C4-2B (cell line): ENCODE measurements at regions not wholly inside any gene's neighbourhood (a gene's known extent, or its start where the extent isn't known, plus 50 kb on each side); places are given as distances from the start of the nearest gene placed in this dataset.
"Not testable (repeated sequence)": the region's sequence is repeated elsewhere in the genome, so short reads cannot be mapped to it uniquely, and the experiment has no call there.

Source experiments
- H3K27ac ChIP-seq: fragments of 450-650 bp; 2 replicates; pipeline ENCODE4 v1.5.1; 2017
- ZFX ChIP-seq: fragments of 450-650 bp; IDR thresholded peaks from 2 replicates; pipeline ENCODE4 v1.6.1; 2017
- TF ChIP-seq, protein P1 (sequence below): fragments of 450-650 bp; conservative IDR thresholded peaks from 2 replicates; pipeline ENCODE4 v1.5.1; 2017; ENCODE audit warnings: mild to moderate bottlenecking

DNA sequence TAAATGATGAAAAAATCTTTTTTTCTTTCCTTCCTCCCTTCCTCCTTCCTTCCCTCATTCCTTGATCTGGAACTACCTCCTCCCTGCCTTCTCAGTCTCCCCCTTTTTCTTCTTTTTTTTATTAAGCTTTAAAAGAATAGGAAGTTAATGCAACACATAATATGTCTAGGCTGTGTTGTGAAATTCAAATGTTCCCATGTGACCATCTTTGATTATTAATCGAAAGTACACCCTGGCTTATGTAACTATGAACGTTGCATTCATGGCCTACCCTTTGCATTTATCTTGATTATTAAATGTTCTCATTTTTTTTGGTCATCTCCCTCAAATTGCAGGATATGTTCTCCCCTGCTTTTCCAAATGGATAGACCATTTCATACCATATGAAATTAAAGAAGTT is 376.0 kb downstream of the DSEL start:
- no peak overlapping the region for H3K27ac ChIP-seq
- TF ChIP-seq ZFX = no peak
- TF ChIP-seq, protein P1, sequence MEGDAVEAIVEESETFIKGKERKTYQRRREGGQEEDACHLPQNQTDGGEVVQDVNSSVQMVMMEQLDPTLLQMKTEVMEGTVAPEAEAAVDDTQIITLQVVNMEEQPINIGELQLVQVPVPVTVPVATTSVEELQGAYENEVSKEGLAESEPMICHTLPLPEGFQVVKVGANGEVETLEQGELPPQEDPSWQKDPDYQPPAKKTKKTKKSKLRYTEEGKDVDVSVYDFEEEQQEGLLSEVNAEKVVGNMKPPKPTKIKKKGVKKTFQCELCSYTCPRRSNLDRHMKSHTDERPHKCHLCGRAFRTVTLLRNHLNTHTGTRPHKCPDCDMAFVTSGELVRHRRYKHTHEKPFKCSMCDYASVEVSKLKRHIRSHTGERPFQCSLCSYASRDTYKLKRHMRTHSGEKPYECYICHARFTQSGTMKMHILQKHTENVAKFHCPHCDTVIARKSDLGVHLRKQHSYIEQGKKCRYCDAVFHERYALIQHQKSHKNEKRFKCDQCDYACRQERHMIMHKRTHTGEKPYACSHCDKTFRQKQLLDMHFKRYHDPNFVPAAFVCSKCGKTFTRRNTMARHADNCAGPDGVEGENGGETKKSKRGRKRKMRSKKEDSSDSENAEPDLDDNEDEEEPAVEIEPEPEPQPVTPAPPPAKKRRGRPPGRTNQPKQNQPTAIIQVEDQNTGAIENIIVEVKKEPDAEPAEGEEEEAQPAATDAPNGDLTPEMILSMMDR = no peak

DNA sequence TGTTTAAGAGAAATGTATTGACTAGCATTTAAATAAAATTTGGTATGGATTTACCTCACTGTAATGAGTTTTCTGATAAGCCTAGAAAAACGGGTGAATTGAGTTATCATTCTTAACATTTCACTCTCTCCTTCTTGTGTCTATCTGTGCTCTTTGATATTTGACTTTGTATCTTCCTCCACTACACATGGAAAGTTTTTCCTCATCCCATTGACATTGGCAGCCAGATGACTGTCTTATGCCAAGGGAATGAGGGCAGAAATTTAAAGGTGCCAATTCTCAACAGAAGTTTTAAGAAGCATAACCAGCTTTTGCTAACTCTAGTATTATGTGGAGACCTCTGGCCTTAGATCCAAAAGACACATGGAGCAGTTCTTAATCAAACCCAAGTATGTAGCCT is 376.6 kb downstream of the DSEL start:
- H3K27ac ChIP-seq = no peak overlapping the region
- no peak for TF ChIP-seq ZFX
- TF ChIP-seq, protein P1 = no peak

DNA sequence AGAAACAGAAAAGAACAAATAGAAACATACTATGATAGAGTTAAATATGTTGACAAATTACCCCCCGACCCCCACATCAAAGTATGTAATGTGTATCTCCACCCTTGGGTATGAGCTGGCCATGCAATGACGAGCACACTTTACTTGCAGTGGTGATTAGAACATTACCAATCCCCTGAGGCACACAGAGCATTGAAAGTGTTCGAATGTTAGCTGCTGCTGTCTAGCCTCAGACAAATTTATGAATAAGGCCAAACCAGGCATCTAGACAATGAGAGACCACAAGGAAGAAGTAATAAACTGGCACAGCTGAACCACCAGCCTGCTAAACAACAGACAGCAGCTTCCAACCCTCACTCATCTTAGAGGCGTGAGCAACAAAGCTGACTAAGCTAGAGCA is 380.5 kb downstream of the DSEL start:
- H3K27ac ChIP-seq = no peak overlapping the region
- no peak for TF ChIP-seq ZFX
- TF ChIP-seq, protein P1 = no peak

DNA sequence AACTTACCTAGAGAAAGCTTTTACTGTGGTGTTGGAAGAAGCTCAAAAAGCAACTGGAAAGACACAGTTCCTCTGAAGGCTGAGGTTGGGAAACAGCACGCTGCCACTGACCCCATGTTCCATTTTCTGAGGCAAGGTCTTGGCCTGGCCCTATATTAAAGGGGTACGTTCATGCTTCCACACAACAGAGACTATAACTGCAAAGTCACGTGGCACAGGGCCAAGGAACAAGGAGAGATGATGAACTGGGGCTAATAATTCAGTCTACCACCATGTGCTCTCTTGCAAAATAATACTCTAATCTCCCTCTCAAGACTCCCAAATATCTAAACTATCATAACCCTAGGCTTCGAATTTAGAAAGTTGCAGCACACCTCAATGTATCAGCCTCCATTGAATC is 381.6 kb downstream of the DSEL start:
- no peak for TF ChIP-seq ZFX
- TF ChIP-seq, protein P1 = no peak
- no peak overlapping the region for H3K27ac ChIP-seq

DNA sequence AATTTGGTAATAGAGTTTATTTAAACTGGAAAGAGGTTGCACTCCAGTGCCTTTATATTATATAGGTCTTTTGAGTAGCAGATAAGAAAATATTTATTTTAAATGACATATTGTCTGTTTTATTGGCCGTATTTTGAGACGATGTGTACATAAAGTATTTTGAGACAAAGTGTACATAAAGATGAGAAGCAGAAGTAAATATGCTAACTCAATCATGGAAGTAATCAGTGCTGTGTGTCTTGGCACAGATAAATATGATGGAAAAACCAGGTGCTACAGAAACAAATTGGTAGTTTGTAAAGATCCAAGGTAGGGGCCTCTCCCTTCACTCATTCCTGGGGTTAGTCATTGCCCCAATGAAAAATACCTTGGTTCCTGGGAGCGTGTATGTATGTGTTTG is 382.9 kb downstream of the DSEL start:
- no peak overlapping the region for H3K27ac ChIP-seq
- no peak for TF ChIP-seq ZFX
- TF ChIP-seq, protein P1 = no peak

DNA sequence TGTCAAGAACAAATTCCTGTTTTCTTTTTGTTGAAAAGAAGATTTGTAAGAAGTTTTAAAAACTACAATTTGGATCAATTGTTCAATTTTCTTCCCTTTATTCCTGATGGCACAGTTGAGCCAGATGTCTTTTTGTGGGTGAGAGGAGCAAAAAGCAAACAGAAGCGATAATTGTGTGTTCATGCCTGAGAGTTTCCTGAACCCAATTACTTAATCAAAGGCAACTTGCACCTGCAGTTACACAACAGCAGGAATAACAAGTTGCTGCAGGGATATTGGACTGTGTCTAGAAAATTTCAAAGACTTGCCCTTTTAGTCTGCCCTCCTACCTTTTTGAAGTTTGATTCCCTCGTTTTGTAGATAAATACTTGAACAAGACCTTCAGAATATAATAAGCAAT is 383.6 kb downstream of the DSEL start:
- no peak overlapping the region for H3K27ac ChIP-seq
- no peak for TF ChIP-seq ZFX
- TF ChIP-seq, protein P1 = no peak

DNA sequence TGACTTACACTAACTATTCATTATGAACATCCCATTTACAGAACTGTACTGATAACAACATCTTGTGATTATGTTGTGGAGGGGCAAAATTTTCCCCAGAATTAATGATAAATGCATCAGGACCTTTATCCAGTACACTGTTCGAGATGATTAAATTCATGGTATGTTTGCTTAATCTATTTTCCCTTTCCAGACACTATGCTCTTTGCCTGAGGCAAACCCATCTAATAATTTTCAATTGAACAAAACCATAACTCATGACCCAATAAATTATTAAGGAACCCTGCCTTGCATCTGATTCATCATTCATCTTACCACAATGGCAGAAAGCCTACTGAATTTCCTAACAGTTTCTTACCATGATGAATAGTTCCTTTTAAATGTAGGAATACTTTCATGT is 385.0 kb downstream of the DSEL start:
- no peak overlapping the region for H3K27ac ChIP-seq
- TF ChIP-seq, protein P1 = no peak
- no peak for TF ChIP-seq ZFX

DNA sequence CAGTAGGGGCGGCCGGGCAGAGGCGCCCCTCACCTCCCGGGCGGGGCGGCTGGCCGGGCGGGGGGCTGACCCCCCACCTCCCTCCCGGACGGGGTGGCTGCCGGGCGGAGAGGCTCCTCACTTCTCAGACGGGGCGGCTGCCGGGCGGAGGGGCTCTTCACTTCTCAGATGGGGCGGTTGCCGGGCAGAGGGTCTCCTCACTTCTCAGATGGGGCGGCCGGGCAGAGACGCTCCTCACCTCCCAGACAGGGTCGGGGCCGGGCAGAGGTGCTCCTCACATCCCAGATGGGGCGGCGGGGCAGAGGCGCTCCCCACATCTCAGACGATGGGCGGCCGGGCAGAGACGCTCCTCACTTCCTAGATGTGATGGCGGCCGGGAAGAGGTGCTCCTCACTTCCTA is 389.8 kb downstream of the DSEL start:
- not testable (repeated sequence) for H3K27ac ChIP-seq
